ENCODE measurements at regions not wholly inside any gene's neighbourhood (a gene's known extent, or its start where the extent isn't known, plus 50 kb on each side); places are given as distances from the start of the nearest gene placed in this dataset.

- Histone ChIP-seq H3K9ac (ENCODE audit: low read length in 5 of 5) (no peak overlapping the region), H3K27ac (ENCODE audit: low read depth, low read length) (no peak overlapping the region), H3K36me3 (ENCODE audit: control insufficient read depth in 5 of 5, insufficient read depth in 5 of 5, low read length in 5 of 5) (no peaks in the 10 kb centered on the region), H3K4me1 (ENCODE audit: control insufficient read depth in 5 of 5, insufficient read depth in 5 of 5, low read length in 5 of 5) (no peaks in the 10 kb centered on the region), H3K9me3 (ENCODE audit: control insufficient read depth in 5 of 5, low read length in 5 of 5) (no peaks in the 10 kb centered on the region), H3K27me3 (ENCODE audit: control insufficient read depth in 5 of 5, insufficient read depth in 4 of 5, low read length in 5 of 5) (no peaks in the 10 kb centered on the region), H3K4me3 (ENCODE audit: low read depth in 1 of 5, low read length in 5 of 5) (no peak overlapping the region)
These were observed 347.1 kb downstream of the GBA3 start for GRCh38 chr4:23039818-23040217.

GRCh38 chr4:23038626-23039491, 346.1 kb downstream of the GBA3 start:
- no peaks in the 10 kb centered on the region for H3K36me3 ChIP-seq (ENCODE audit: control insufficient read depth in 5 of 5, insufficient read depth in 5 of 5, low read length in 5 of 5)
- no peak overlapping the region for H3K27ac ChIP-seq (ENCODE audit: low read depth, low read length)
- no peaks in the 10 kb centered on the region for H3K27me3 ChIP-seq (ENCODE audit: control insufficient read depth in 5 of 5, insufficient read depth in 4 of 5, low read length in 5 of 5)
- no peaks in the 10 kb centered on the region for H3K9me3 ChIP-seq (ENCODE audit: control insufficient read depth in 5 of 5, low read length in 5 of 5)
- H3K4me1 ChIP-seq (ENCODE audit: control insufficient read depth in 5 of 5, insufficient read depth in 5 of 5, low read length in 5 of 5), result no peaks in the 10 kb centered on the region
- no peak overlapping the region for H3K4me3 ChIP-seq (ENCODE audit: low read depth in 1 of 5, low read length in 5 of 5)
- no peak overlapping the region for H3K9ac ChIP-seq (ENCODE audit: low read length in 5 of 5)

GRCh38 chr4:23036921-23037495, 344.3 kb downstream of the GBA3 start:
- no peak overlapping the region for H3K27ac ChIP-seq (ENCODE audit: low read depth, low read length)
- H3K36me3 ChIP-seq (ENCODE audit: control insufficient read depth in 5 of 5, insufficient read depth in 5 of 5, low read length in 5 of 5), result no peaks in the 10 kb centered on the region
- H3K9ac ChIP-seq (ENCODE audit: low read length in 5 of 5), result no peak overlapping the region
- no peaks in the 10 kb centered on the region for H3K4me1 ChIP-seq (ENCODE audit: control insufficient read depth in 5 of 5, insufficient read depth in 5 of 5, low read length in 5 of 5)
- no peak overlapping the region for H3K4me3 ChIP-seq (ENCODE audit: low read depth in 1 of 5, low read length in 5 of 5)
- no peaks in the 10 kb centered on the region for H3K9me3 ChIP-seq (ENCODE audit: control insufficient read depth in 5 of 5, low read length in 5 of 5)
- H3K27me3 ChIP-seq (ENCODE audit: control insufficient read depth in 5 of 5, insufficient read depth in 4 of 5, low read length in 5 of 5), result no peaks in the 10 kb centered on the region

- H3K27ac ChIP-seq (ENCODE audit: low read depth, low read length), result no peak overlapping the region
- H3K4me3 ChIP-seq (ENCODE audit: low read depth in 1 of 5, low read length in 5 of 5), result no peak overlapping the region
- no peaks in the 10 kb centered on the region for H3K36me3 ChIP-seq (ENCODE audit: control insufficient read depth in 5 of 5, insufficient read depth in 5 of 5, low read length in 5 of 5)
- H3K4me1 ChIP-seq (ENCODE audit: control insufficient read depth in 5 of 5, insufficient read depth in 5 of 5, low read length in 5 of 5), result no peaks in the 10 kb centered on the region
- no peak overlapping the region for H3K9ac ChIP-seq (ENCODE audit: low read length in 5 of 5)
- no peaks in the 10 kb centered on the region for H3K27me3 ChIP-seq (ENCODE audit: control insufficient read depth in 5 of 5, insufficient read depth in 4 of 5, low read length in 5 of 5)
- H3K9me3 ChIP-seq (ENCODE audit: control insufficient read depth in 5 of 5, low read length in 5 of 5), result no peaks in the 10 kb centered on the region
These were observed 343.8 kb downstream of the GBA3 start for GRCh38 chr4:23036503-23036902.

DNA sequence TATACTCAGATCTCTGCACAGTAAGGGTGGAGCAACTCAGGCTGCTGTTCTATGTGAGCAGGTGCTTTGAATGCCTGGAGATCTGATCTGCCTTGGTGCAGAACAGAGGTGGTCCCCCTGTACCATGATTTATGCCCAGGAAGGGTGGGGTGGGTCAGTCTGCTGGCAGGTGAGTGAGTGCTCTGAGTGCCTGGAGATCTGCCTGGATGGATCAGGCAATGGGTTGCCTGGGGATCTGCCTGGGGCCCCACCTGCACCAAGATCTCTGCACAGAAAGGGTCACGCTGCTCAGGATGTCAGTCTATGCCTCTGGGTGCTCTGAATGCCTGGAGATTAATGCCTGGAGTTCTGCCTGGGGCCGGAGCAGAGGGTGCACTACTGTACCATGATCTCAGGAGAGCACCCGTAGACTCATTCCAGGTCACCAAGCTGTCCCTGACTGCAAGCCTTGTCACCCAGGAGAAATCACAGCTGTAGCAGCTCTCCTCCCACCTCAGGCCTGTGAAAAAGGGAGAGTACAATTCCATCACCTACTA, 342.9 kb downstream of the GBA3 start:
- no peaks in the 10 kb centered on the region for H3K4me1 ChIP-seq (ENCODE audit: control insufficient read depth in 5 of 5, insufficient read depth in 5 of 5, low read length in 5 of 5)
- H3K27ac ChIP-seq (ENCODE audit: low read depth, low read length), result no peak overlapping the region
- H3K9ac ChIP-seq (ENCODE audit: low read length in 5 of 5), result no peak overlapping the region
- H3K27me3 ChIP-seq (ENCODE audit: control insufficient read depth in 5 of 5, insufficient read depth in 4 of 5, low read length in 5 of 5), result no peaks in the 10 kb centered on the region
- H3K36me3 ChIP-seq (ENCODE audit: control insufficient read depth in 5 of 5, insufficient read depth in 5 of 5, low read length in 5 of 5), result no peaks in the 10 kb centered on the region
- no peaks in the 10 kb centered on the region for H3K9me3 ChIP-seq (ENCODE audit: control insufficient read depth in 5 of 5, low read length in 5 of 5)
- H3K4me3 ChIP-seq (ENCODE audit: low read depth in 1 of 5, low read length in 5 of 5), result no peak overlapping the region

DNA sequence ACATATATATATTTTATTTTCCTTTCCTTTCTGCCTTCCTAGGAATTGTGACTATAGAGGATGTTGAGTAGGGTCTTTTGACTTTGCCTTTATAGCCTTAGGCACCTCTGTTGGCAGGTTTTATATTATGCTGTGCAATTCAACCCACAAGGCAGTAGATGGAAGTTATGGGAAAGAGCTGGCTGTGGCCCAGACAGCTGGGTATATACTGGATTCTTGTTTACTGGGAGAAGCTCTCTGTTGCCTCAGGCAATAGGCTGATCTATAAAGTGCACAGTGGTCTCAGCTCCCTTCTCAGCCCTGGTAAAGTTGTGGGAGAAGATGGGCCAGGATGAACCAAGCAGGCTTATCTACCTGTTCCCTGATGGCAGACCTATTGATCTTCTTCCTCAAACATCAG, 342.0 kb downstream of the GBA3 start:
- H3K36me3 ChIP-seq (ENCODE audit: control insufficient read depth in 5 of 5, insufficient read depth in 5 of 5, low read length in 5 of 5), result no peaks in the 10 kb centered on the region
- no peak overlapping the region for H3K27ac ChIP-seq (ENCODE audit: low read depth, low read length)
- H3K9ac ChIP-seq (ENCODE audit: low read length in 5 of 5), result no peak overlapping the region
- H3K27me3 ChIP-seq (ENCODE audit: control insufficient read depth in 5 of 5, insufficient read depth in 4 of 5, low read length in 5 of 5), result no peaks in the 10 kb centered on the region
- no peak overlapping the region for H3K4me3 ChIP-seq (ENCODE audit: low read depth in 1 of 5, low read length in 5 of 5)
- H3K9me3 ChIP-seq (ENCODE audit: control insufficient read depth in 5 of 5, low read length in 5 of 5), result no peaks in the 10 kb centered on the region
- no peaks in the 10 kb centered on the region for H3K4me1 ChIP-seq (ENCODE audit: control insufficient read depth in 5 of 5, insufficient read depth in 5 of 5, low read length in 5 of 5)

DNA sequence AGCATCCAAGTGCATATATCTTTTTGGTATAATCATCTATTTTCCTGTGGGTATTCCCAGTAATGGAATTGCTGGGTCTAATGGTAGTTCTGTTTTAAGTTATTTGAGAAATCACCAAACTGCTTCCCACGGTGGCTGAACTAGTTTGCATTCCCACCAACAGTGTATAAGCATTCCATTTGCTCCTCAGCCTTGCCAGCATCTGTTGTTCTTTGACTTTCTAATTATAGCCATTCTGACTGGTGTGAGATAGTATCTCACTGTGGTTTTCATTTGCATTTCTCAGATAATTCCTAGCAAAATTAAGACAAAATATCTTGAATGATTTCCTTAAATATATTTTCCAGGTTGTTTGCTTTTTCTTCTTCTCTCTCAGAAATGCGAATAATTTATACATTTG, 341.1 kb downstream of the GBA3 start:
- H3K36me3 ChIP-seq (ENCODE audit: control insufficient read depth in 5 of 5, insufficient read depth in 5 of 5, low read length in 5 of 5), result no peaks in the 10 kb centered on the region
- H3K27me3 ChIP-seq (ENCODE audit: control insufficient read depth in 5 of 5, insufficient read depth in 4 of 5, low read length in 5 of 5), result no peaks in the 10 kb centered on the region
- no peaks in the 10 kb centered on the region for H3K9me3 ChIP-seq (ENCODE audit: control insufficient read depth in 5 of 5, low read length in 5 of 5)
- H3K9ac ChIP-seq (ENCODE audit: low read length in 5 of 5), result no peak overlapping the region
- H3K4me1 ChIP-seq (ENCODE audit: control insufficient read depth in 5 of 5, insufficient read depth in 5 of 5, low read length in 5 of 5), result no peaks in the 10 kb centered on the region
- H3K27ac ChIP-seq (ENCODE audit: low read depth, low read length), result no peak overlapping the region
- no peak overlapping the region for H3K4me3 ChIP-seq (ENCODE audit: low read depth in 1 of 5, low read length in 5 of 5)

GRCh38 chr4:23028875-23029274, 336.1 kb downstream of the GBA3 start:
- H3K9me3 ChIP-seq (ENCODE audit: control insufficient read depth in 5 of 5, low read length in 5 of 5), result no peaks in the 10 kb centered on the region
- no peaks in the 10 kb centered on the region for H3K4me1 ChIP-seq (ENCODE audit: control insufficient read depth in 5 of 5, insufficient read depth in 5 of 5, low read length in 5 of 5)
- H3K36me3 ChIP-seq (ENCODE audit: control insufficient read depth in 5 of 5, insufficient read depth in 5 of 5, low read length in 5 of 5), result no peaks in the 10 kb centered on the region
- no peak overlapping the region for H3K27ac ChIP-seq (ENCODE audit: low read depth, low read length)
- H3K4me3 ChIP-seq (ENCODE audit: low read depth in 1 of 5, low read length in 5 of 5), result no peak overlapping the region
- H3K27me3 ChIP-seq (ENCODE audit: control insufficient read depth in 5 of 5, insufficient read depth in 4 of 5, low read length in 5 of 5), result no peaks in the 10 kb centered on the region
- H3K9ac ChIP-seq (ENCODE audit: low read length in 5 of 5), result no peak overlapping the region

- Histone ChIP-seq H3K4me3 (ENCODE audit: low read depth in 1 of 5, low read length in 5 of 5) (no peak overlapping the region), H3K9me3 (ENCODE audit: control insufficient read depth in 5 of 5, low read length in 5 of 5) (no peaks in the 10 kb centered on the region), H3K27me3 (ENCODE audit: control insufficient read depth in 5 of 5, insufficient read depth in 4 of 5, low read length in 5 of 5) (no peaks in the 10 kb centered on the region), H3K9ac (ENCODE audit: low read length in 5 of 5) (no peak overlapping the region), H3K4me1 (ENCODE audit: control insufficient read depth in 5 of 5, insufficient read depth in 5 of 5, low read length in 5 of 5) (no peaks in the 10 kb centered on the region), H3K36me3 (ENCODE audit: control insufficient read depth in 5 of 5, insufficient read depth in 5 of 5, low read length in 5 of 5) (no peaks in the 10 kb centered on the region), H3K27ac (ENCODE audit: low read depth, low read length) (no peak overlapping the region)
These were observed 330.9 kb downstream of the GBA3 start for GRCh38 chr4:23023666-23024065.

- no peak overlapping the region for H3K4me3 ChIP-seq (ENCODE audit: low read depth in 1 of 5, low read length in 5 of 5)
- no peaks in the 10 kb centered on the region for H3K36me3 ChIP-seq (ENCODE audit: control insufficient read depth in 5 of 5, insufficient read depth in 5 of 5, low read length in 5 of 5)
- no peaks in the 10 kb centered on the region for H3K27me3 ChIP-seq (ENCODE audit: control insufficient read depth in 5 of 5, insufficient read depth in 4 of 5, low read length in 5 of 5)
- H3K9ac ChIP-seq (ENCODE audit: low read length in 5 of 5), result no peak overlapping the region
- no peaks in the 10 kb centered on the region for H3K9me3 ChIP-seq (ENCODE audit: control insufficient read depth in 5 of 5, low read length in 5 of 5)
- no peak overlapping the region for H3K27ac ChIP-seq (ENCODE audit: low read depth, low read length)
- no peaks in the 10 kb centered on the region for H3K4me1 ChIP-seq (ENCODE audit: control insufficient read depth in 5 of 5, insufficient read depth in 5 of 5, low read length in 5 of 5)
These were observed 330.4 kb downstream of the GBA3 start for GRCh38 chr4:23023121-23023520.
